ENCODE measurements at regions not wholly inside any gene's neighbourhood (a gene's known extent, or its start where the extent isn't known, plus 50 kb on each side); places are given as distances from the start of the nearest gene placed in this dataset.

- CTCF ChIA-PET, result no interaction called here
- Histone ChIP-seq H3K4ac (ENCODE audit: low read depth, low read length) (no peak overlapping the region), H4K8ac (ENCODE audit: low read depth in 2 of 2, low read length in 2 of 2) (no peak overlapping the region), H2BK15ac (ENCODE audit: low read depth, low read length) (no peak overlapping the region), H3K14ac (replicated peaks; ENCODE audit: low read depth, low read length) (no peak overlapping the region), H3K9me1 (ENCODE audit: insufficient read depth, low read length) (no peaks in the 10 kb centered on the region), H3K27ac (ENCODE audit: insufficient read depth, low read length) (no peak overlapping the region), H3K9me3 (ENCODE audit: control insufficient read depth, insufficient read depth, low read length) (no peaks in the 10 kb centered on the region), H2BK5ac (ENCODE audit: low read depth, low read length, poor library complexity, severe bottlenecking) (no peak overlapping the region), H3K18ac (ENCODE audit: low read depth, low read length) (no peak overlapping the region), H3K23ac (ENCODE audit: low read depth, low read length) (no peak overlapping the region), H3K4me2 (ENCODE audit: low read depth, low read length) (no peak overlapping the region), H3K9ac (ENCODE audit: low read depth, low read length) (no peak overlapping the region), H3K56ac (ENCODE audit: extremely low read depth, insufficient read depth, low read length) (no peak overlapping the region), H2AFZ (replicated peaks; ENCODE audit: low read length, poor library complexity) (no peak overlapping the region), H3K4me3 (ENCODE audit: insufficient read depth, low read depth, low read length) (no peak overlapping the region), H2BK120ac (ENCODE audit: low read depth, low read length) (no peak overlapping the region), H3K36me3 (ENCODE audit: control insufficient read depth, insufficient read depth, low read length) (no peaks in the 10 kb centered on the region), H3K4me1 (ENCODE audit: control insufficient read depth, insufficient read depth, low read length) (no peaks in the 10 kb centered on the region), H3K27me3 (ENCODE audit: control insufficient read depth, insufficient read depth, low read length) (peaks cover 2% of the 10 kb centered on the region; the same call in 1 of the 2 replicates), H3K79me1 (ENCODE audit: low read depth in 1 of 2, low read length in 2 of 2) (no peaks in the 10 kb centered on the region), H4K91ac (ENCODE audit: insufficient read depth, low read depth, low read length) (no peak overlapping the region), H2AK5ac (ENCODE audit: low read depth, low read length) (no peak overlapping the region), H2AK9ac (replicated peaks; ENCODE audit: low read depth, low read length, poor library complexity) (no peak overlapping the region), H2BK20ac (ENCODE audit: low read depth, low read length) (no peak overlapping the region), H4K5ac (ENCODE audit: low read depth, low read length) (no peak overlapping the region), H4K20me1 (ENCODE audit: insufficient read depth, low read length) (no peaks in the 10 kb centered on the region)
- no TSS peak for BruUV-seq (replicated peaks)
- WGBS, 2 experiments (ENCODE audit: extremely low coverage in 2 of 2, insufficient read length in 1 of 2), result no CpG with 5 or more reads among the region's 4 CpGs
- no peak for DNase-seq
- POLR2A ChIA-PET (ENCODE audit: unreplicated experiment), result no interaction called here
- no peak for ATAC-seq (ENCODE audit: low read depth)
- in situ Hi-C loops (cut with MboI; ENCODE audit: low sequenced_read_pairs), result no loop called here
- intact Hi-C loops (cut with micrococcal nuclease), result loop anchor here (10.0 kb wide), 1 partner anchor 247 kb away; no protein-coding TSS in a partner anchor
- dilution Hi-C loops (cut with HindIII; ENCODE audit: low sequenced_read_pairs, unreplicated experiment), result no loop called here
- TF ChIP-seq CEBPB (IDR thresholded peaks at IDR 0.05; ENCODE audit: low read depth, low read length) (no peak), NFE2L2 (IDR thresholded peaks at IDR 0.05; ENCODE audit: low read depth, low read length) (no peak), FOS (IDR thresholded peaks at IDR 0.05; ENCODE audit: low read depth, low read length) (no peak), BHLHE40 (IDR thresholded peaks at IDR 0.05; ENCODE audit: low read depth, low read length) (no peak), RCOR1 (IDR thresholded peaks at IDR 0.05; ENCODE audit: insufficient replicate concordance, low read length) (no peak), MAZ (IDR thresholded peaks at IDR 0.05; ENCODE audit: borderline replicate concordance, low read depth, low read length) (no peak), RAD21 (IDR thresholded peaks at IDR 0.05; ENCODE audit: low read length) (no peak), SMC3 (IDR thresholded peaks at IDR 0.05; ENCODE audit: low read depth, low read length) (no peak), CTCF (conservative IDR thresholded peaks at IDR 0.05; ENCODE audit: low read depth, low read length) (no peak), USF2 (IDR thresholded peaks at IDR 0.05; ENCODE audit: low read depth, low read length) (no peak), RFX5 (IDR thresholded peaks at IDR 0.05; ENCODE audit: low read depth, low read length) (no peak)
Measured at GRCh38 chr20:22728146-22728745, 143.9 kb upstream of the FOXA2 start.
